Liver (tissue), 3 donors: ENCODE measurements at regions not wholly inside any gene's neighbourhood (a gene's known extent, or its start where the extent isn't known, plus 50 kb on each side); places are given as distances from the start of the nearest gene placed in this dataset.

ENCODE experiments used
- ATF3 ChIP-seq: IDR thresholded peaks from 2 replicates; pipeline ENCODE4 v1.6.1; 2016; ENCODE audit warnings: antibody characterized with exemption
- CTCF ChIP-seq: fragments of 150-350 bp; IDR thresholded peaks from 2 replicates; pipeline ENCODE4 v1.5.1; 2017; ENCODE audit warnings: improper control_type of control experiment, low read depth, low read length; ENCODE audit not compliant: missing input control
- FOXA1 ChIP-seq: IDR thresholded peaks from 2 replicates; pipeline ENCODE4 v1.6.1; 2016; ENCODE audit warnings: antibody characterized with exemption
- GABPA ChIP-seq, 2 donors: IDR thresholded peaks in 1 of 2; conservative IDR thresholded peaks in 1 of 2; 2 replicates each; pipeline ENCODE4 v1.6.1; 2016; ENCODE audit warnings: antibody characterized with exemption in 2 of 2, mild to moderate bottlenecking in 1 of 2, moderate library complexity in 1 of 2
- JUND ChIP-seq, 2 donors: IDR thresholded peaks; 2 replicates each; pipeline ENCODE4 v1.6.1; 2016; ENCODE audit warnings: antibody characterized with exemption in 2 of 2
- MAX ChIP-seq: IDR thresholded peaks from 2 replicates; pipeline ENCODE4 v1.6.1; 2016; ENCODE audit warnings: antibody characterized with exemption
- NR2F2 ChIP-seq: IDR thresholded peaks from 2 replicates; pipeline ENCODE4 v1.6.1; 2016; ENCODE audit warnings: antibody characterized with exemption
- REST ChIP-seq: IDR thresholded peaks from 2 replicates; pipeline ENCODE4 v1.6.1; 2016; ENCODE audit warnings: antibody characterized with exemption, mild to moderate bottlenecking
- SP1 ChIP-seq: IDR thresholded peaks from 2 replicates; pipeline ENCODE4 v1.6.1; 2018; ENCODE audit warnings: antibody characterized with exemption, mild to moderate bottlenecking
- TAF1 ChIP-seq: conservative IDR thresholded peaks from 2 replicates; pipeline ENCODE4 v1.6.1; 2016; ENCODE audit warnings: antibody characterized with exemption, mild to moderate bottlenecking
- YY1 ChIP-seq: IDR thresholded peaks from 2 replicates; pipeline ENCODE4 v1.6.1; 2016; ENCODE audit warnings: antibody characterized with exemption, mild to moderate bottlenecking
- ZBTB33 ChIP-seq: IDR thresholded peaks from 2 replicates; pipeline ENCODE4 v1.6.1; 2016; ENCODE audit warnings: antibody characterized with exemption
- donor health status: healthy.
- donor health status: healthy.

- TF ChIP-seq CTCF (no peak), REST (no peak), YY1 (no peak), SP1 (no peak), TAF1 (no peak), NR2F2 (no peak), MAX (no peak), GABPA (IDR thresholded peaks at IDR 0.05 in 1 of 2, conservative IDR thresholded peaks at IDR 0.05 in 1 of 2) (no peak), FOXA1 (no peak), ZBTB33 (no peak), ATF3 (no peak), JUND (IDR thresholded peaks at IDR 0.05) (no peak)
These were observed 61.4 kb upstream of the EPB41L4A start for GRCh38 chr5:112480501-112480900.
